HG02678 (cell line): ENCODE measurements at regions not wholly inside any gene's neighbourhood (a gene's known extent, or its start where the extent isn't known, plus 50 kb on each side); places are given as distances from the start of the nearest gene placed in this dataset.
"Not testable (repeated sequence)": the region's sequence is repeated elsewhere in the genome, so short reads cannot be mapped to it uniquely, and the experiment has no call there.

Experiments used
- ATAC-seq: cut with Tn5 transposase; IDR thresholded peaks from one replicate; pipeline ENCODE4 v1.9.1; 2021; ENCODE audit warnings: mild to moderate bottlenecking, moderate library complexity; ENCODE audit not compliant: unreplicated experiment

DNA sequence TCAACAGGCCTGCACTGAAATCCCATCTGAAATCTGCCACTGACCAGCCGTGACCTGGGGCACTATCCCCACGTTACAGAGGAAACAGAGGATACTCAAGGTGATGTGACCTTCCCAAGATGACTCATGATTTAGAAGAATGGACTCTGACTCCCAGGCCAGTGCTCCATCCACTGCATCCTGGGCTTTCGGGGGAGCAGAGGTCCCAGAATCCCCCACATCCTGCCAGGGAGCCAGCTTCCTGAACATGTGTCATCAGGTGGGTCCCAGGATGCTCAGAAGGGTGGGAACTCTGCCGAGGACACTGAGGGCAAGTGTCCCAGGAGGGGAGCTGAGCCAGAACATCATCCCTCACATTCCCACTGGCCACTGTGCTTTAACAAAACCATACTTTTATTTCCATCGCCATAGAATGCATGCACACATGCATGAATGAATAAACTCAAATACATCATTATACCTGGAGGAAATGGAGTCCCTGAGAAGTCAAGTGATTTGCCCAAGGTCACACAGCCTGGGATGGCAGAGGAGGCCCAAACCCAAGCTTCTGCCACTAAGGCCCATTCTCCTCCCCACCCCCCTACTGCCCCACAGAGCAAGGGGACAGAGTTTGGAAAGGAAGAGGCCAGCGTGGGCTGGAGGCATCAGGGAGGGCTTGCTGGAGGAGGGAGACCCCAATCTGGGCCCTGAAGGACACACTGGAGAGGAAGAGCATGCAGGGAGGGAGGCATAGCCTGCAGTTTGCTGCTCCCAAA, 189.4 kb downstream of the MATN1 start:
- no peak for ATAC-seq

DNA sequence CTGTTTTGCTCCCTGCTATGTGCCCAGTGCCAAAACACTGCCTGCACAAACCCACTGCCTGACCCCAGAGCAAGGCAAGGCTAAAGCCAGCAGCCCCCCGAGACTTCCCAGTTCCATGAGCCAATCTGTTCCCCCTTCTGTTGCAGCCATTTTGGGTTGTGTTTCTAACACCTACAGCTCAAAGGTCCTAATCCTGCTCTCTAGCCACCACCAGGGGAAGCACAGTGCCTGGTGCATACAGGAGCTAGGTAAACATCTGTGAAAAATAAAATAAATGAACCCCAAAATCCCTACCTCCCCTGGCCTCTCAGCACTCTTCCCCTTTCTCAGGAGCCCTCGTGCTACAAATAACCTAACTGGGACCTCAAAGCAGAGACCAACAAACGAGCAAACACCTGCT, 190.2 kb downstream of the MATN1 start:
- ATAC-seq = no peak

DNA sequence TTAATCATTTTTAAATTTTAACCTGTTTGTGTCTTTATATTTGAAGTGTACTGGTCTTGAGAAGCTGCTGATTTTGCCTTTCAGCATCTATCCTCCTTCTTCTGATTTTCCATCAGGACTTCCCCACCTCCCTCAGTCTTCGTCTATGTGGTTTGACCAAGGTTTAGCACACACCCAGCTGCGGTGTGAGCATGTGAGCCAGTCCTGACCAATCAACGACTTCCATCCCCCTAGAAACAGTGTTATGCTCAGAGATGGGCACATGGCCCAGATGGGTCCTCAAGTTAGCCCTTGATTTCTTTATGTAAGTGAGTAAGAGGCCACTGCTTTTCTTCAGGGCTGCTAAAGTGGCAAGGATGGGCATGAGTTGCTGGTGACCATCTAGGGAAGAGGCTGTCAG, 190.8 kb downstream of the MATN1 start:
- ATAC-seq = no peak

DNA sequence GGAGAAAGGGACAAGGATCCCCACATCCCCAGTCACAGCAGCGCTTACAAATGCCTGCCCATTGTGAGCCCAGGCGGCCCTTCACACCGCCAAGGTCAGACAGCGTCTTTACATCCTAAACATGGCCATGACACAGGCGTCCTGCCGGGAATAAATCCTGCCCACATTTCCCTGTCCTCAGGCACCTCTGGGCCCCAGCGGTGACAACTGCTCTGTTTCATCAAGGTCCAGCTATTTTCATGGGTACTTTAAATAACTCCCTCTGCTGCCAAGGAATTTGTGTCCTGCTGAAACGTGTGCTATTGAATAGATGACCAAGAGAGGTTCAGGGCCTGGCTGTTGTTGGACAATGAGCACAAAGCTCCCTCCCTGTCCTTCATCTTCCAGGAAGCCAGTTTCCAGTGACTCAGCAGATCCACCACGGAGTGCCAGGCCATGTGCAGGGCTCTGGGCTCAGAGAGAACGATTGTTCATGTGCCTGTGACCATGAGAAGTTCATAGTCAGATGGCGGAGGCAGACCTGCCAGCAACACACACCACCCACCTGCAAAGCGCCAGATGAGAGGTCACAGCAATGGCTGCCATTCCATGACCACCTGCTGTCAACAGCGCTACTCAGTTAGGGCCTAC, 195.8 kb downstream of the MATN1 start:
- no peak for ATAC-seq

DNA sequence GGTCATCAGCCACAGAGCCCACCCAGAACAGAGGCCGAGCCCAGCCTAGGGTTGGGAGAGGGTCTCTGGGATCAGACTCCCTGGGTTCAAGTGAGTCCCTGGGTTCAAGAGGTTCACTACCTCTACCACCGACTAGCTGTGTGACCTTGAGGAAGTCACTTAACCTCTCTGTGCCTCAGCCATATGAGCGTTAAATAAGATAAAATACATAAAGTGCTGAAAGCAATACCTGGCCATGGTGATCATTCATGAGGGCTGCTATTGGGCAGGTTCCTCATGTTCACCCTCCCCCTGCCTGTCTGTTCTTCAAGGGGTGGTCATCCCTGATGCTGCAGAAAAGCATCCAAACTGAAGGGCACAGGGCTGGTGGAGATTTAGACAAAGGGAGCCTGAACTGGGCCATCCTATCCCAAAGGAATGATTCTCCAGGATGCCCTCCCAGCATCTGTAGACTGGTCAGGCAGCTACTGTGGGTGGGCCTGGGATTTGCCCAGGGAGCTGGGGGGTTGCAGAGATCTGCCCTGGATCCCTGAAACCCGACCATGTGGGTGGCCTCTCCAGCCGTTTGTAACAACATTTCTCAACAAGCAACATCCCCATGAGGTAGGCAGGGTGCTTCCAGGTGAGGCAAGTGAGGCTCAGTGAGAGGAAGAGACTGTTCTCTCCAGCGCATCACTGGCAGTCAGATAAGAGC, 196.6 kb downstream of the MATN1 start:
- no peak for ATAC-seq

DNA sequence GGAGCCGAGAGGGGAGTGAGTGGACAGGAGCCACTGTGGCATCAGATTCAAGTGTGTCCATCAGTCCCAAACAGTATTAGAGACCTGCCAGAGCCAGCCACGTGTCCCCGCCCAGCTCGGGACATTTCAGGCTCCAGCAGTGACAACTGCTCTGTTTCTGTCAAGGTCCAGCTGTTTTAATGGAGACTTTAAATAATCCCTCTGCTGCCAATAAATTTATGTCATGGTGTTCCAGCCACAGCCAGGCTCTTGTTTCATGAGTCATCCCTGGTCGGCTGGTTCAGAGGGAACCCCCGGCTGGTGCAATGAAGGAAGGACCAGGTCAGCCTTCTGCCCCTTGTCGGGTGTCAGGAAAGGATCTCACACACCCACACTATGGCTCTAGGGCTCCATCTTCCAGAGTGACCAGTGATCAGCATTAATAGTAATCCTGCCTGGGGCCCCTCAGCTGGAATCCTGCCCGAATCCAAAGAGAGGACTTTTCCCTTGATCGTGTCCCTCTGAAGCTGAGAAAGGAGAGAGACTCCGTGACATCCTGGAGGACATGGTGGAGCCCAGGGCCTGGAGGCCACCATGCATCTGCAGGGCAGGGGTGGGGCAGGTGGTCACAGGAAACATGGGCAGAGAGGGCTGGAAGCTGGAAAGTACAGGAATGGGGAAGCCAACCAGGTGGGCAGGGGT, 197.3 kb downstream of the MATN1 start:
- ATAC-seq = no peak

DNA sequence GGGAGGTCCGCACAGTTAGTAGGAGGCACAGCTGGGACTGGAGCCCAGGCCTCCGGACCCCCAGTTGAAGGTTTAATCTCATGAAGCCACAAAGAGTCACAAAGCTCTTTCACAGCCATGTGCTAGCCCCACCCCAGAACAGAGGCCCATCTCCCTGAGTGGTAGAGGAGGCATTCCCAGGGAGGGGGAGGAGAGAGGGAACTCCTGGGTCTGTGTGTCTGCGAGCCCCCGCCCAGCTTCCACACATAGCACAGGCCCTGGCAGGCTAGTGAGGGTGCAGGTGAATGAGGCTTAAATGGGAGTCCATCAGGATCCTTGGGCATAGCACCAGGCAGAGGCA, 197.8 kb downstream of the MATN1 start:
- ATAC-seq = no peak

DNA sequence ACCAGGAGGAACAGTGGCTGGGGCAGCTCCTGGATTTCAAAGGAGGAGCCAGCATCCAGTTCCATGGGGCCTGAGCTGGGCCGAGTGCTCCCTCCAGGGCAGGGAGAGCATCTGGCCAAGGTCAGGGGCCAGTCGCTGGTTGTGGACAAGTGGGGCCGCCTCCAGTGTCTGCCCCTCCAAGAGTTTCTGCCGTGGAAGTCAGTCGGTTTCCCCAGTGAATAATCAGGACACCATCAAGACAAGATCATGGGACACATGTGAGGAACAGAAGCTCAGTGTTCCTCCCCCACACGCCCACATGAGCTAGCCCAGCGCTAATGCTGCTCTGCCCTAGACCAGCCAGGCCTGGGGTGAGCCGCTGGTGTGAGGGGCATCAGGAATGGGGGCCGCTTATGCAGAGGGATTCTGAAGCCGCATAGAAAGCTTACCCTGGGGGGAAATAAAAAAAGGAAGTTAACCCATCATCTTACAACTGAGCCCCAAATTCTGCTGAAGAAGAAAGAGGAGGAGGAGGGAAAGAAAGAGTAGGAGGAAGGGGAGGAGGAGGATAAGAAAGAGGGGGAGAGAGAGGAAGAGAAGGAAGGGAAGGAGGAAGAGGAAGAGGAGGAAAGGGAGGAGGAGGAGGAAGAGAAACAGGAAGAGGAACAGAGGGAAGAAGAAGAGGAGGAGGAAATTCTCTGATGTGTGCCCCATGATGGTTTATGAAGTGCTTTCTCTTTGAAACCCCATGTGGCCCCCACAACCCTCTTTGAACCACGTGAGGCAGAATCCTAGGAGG, 198.4 kb downstream of the MATN1 start:
- no peak for ATAC-seq

DNA sequence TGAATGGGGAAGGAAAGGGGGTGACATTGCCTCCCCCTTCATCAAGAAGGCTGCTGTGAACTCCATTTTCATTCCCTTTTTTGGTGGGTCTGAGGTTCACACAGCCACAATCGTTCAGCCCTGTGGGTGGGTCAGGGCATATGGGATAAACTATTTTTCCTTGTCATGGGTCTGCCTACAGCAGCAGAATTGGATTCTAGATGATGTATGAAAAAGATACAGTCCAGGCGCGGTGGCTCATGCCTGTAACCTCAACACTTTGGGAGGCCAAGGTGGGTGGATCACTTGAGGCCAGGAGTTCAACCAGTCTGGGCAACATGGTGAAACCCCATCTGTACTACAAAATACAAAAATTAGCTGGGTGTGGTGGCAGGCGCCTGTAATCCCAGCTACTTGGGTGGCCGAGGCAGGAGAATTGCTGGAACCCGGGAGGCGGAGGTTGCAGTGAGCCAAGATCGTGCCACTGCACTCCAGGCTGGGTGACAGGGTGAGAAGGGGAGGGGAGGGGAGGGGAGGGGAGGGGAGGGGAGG, 199.3 kb downstream of the MATN1 start:
- ATAC-seq = not testable (repeated sequence)

DNA sequence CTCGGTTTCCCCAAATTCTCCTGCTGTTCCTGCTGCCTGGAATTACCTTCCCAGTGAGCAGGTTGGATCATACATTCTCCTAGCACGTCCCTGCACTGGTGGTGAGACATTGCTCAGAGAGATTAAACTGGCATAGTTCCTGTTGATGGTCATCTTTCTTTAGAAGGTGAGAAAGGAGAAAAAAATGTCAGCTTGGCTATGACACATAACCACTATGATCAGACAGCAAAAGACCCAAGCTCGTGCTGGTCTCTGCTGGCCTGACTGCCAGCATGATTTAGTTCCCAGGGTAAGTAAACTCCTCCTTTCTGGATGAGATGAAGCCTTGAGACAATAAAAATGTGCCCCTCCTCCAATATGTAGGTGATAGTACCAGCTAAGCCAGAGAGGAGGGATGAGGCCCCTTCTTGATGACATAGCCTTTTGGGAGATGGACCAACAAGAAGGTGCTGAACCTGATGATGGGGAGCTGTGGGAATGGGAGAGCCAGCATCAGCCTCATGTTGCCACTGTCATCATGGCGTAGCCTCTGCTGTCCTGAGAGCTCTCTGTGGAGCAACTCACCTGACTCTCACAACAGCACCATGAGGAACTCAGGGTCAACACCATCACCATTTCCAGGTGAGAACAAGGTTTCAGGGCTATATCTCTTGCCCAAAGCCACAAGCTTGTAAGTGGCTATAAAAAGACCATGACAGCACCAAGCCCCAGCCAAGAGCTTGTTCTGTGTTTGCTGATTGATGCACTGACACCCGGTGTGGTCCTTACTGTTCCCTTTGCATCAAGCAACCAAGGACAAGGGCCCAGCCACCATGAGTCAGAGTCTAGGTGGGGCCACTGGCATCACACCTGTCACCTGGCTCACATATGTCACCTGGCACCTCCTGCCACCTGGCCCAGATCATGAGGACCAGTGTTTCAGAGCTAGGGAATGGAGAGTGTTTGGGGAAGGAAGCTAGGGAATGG, 200.0 kb downstream of the MATN1 start:
- ATAC-seq = no peak

DNA sequence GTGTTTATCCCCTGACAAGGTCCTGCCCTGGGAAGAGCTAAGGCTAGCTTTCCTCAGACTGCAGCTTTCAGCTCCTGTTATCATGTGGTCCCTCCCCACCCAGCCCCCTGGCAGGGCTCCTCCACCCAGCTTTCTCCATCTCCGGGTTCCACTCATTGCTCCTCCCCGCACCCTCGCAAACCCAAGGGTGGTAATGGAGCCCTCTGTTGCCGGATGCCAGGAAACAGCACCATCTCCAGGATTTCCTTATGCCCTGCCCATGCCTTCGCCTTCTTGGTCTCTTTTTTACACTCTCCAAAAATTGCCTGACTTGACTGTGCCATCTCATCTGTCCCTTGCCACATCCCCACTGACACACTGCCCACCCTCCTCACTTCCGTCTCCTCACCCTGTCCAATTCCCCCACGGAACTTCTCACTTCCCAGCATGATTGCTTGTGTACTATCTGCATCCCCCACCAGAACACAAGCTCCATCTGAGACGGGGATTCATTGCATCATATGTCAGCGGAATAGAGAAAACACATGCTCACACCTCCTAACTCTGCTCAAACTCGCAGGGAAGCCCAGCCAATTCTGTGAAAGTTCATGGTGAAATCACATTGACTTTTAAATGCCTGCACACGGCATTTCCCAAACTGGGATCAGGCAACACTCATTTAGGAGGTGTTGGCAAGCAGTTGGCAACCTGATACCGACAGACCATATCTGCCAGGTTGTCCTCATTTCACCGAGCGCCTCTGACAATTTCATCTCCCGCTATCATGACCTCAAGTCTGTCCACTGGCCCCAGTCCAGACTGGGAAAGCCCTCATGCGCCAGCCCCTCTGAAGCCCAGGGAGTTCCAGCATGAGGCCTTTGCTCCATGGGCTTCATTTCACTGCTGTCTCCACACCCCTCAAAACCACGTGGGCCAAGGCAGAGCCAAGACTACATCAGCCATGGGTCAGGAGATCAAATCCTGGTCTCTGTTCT, 201.1 kb downstream of the MATN1 start:
- no peak for ATAC-seq

DNA sequence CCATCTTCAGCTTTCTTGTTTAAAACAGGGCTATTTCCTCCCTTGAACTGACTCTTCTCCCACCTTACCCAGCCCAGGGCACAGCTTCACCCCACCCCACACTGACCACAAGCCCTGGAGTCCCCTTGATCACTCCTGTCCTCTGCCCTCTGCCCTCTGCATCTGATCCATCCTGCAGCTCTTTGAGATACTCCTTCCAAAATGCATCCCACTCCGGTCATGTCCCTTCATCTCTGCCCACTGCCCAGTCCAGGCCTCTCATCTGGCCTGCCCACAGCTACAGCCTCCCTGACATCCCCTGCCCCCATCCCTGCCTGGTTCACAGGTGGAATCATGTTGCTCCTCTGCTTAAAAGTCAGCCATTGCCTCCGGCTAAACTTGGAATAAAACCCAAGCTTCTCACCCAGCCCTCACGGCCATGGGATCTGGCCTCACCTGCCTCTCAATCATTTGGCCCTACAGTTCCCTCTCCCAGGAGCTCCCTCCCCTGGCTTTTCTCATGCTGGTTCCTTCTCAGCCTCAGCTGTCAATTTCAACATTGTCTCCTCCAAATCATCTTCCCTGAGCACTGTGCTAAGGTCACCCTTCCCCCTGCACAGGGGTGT, 202.0 kb downstream of the MATN1 start:
- no peak for ATAC-seq

DNA sequence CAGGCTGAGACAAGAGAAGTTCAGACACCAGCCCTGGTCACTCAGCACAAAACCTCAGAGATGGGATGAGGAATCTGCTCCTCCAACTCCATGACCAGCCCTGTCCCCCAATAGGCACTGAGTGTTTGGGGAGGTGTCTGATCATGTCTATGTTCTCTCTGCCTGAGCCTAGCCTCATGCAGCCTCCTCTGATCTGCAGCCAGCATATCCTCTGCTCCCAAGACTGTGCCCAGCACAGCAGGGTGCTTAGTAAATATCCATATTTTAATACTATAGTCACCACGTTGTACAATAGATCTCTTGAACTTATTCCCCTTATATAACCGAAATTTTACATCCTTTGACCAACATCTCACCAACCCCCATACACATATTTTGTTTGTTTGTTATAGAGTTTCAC, 202.9 kb downstream of the MATN1 start:
- ATAC-seq = no peak

DNA sequence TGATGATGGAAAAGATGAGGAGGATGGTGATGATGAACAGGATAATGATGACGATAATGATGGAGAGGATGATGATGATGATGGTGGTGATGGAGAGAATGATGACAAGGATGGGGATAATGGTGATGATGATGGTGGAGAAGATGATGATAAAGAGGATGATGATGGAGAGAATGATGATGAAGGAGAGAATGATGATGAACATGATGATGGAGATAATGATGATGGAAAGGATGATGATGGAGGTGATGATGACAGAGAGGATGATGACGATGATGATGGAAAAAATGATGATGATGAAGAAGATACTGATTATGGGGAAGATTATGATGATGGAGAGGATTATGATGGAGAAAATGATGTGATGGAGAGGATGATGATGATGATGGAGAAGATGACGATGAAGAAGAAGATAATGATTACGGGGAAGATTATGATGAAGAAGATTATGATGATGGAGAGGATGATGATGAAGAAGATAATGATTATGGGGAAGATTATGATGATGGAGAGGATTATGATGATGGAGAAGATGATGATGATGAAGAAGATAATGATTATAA, 204.1 kb downstream of the MATN1 start:
- no peak for ATAC-seq

DNA sequence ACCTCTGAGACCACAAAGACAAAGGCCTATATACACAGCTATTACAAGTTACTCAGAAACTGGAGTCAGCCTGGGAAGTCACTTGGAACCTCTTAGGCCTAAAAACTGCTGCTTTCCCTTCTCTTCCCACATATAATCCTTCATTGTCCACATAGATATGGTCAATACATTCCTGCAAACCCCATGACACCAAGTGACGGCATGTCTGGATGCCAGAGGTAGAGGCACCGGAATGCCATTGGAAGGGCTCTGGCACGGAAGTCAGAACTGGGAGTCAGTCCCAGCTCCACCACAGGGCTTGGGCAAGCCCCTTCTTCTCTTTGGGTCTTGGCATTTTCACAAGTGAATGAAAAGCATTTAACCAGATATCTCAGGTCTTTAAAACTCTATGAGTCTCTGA, 204.7 kb downstream of the MATN1 start:
- ATAC-seq = no peak

DNA sequence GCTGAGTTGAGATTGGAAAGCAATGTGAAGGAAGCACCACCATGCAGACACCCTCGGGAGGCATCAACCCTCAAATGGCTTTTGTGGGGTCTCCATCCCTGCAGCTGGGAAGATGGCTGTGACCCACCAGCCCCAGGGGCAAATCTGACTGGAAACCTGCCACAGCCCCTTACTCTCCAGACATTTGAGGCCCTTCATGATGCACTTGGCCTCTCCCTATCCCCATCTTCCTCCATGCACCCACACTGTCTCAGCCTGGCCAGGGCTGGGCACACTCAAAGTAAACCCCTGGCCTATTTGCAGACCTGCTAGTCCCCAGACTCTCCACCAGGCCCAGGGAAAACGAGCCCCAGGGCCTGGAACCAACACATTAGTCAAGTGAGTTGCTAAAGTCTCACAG, 205.2 kb downstream of the MATN1 start:
- ATAC-seq = no peak

DNA sequence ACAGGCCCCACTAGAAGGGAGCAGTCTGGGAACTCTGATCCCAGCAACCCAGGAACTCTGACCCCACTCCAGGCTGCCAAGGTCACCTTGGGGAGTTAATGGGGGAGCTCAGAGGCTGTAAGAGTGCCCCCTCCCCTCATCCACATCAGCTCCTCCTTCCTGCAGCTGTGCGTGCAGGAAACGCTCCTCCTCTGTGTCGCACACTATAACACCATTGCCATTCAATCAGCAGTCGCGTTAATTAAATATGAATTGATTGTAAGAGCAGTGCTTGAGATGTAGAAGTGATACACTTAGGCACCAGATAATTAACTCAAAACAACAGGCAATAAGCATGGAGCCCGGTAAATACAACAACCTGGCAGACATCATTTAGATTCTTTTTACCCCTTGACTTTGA, 205.7 kb downstream of the MATN1 start:
- ATAC-seq = not testable (repeated sequence)

DNA sequence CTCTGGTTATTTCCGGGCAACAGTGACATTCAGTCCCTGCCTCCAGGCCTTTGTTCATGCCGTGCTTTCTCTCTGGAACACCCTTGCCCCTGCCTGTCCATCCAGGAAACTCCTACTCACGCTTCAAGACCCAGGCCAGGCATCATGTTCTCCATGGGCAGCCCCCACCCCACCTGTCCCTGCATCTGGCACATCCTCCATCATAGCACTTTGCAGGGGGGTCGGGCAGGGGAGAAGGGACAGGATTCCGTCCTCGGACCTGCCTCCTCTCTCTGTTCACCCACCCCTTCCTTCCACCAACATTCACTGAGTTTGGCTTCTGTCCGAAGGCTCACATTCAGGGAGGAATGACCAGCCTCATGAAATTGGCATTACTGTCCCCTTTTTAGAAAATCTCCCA, 206.1 kb downstream of the MATN1 start:
- ATAC-seq = not testable (repeated sequence)
